ENCODE measurements at regions not wholly inside any gene's neighbourhood (a gene's known extent, or its start where the extent isn't known, plus 50 kb on each side); places are given as distances from the start of the nearest gene placed in this dataset.

- Histone ChIP-seq H3K27me3 (no peaks in the 10 kb centered on the region), H3K4me3 (no peak overlapping the region), H3K27ac (no peak overlapping the region), H3K9me3 (no peaks in the 10 kb centered on the region), H3K36me3 (no peaks in the 10 kb centered on the region), H3K4me1 (no peaks in the 10 kb centered on the region)
- no peak for TF ChIP-seq POLR2AphosphoS5 (IDR thresholded peaks at IDR 0.05; ENCODE audit: insufficient read depth in 1 of 2, low read depth in 1 of 2)
- TF ChIP-seq CTCF (IDR thresholded peaks at IDR 0.05), result no peak
- TF ChIP-seq POLR2A (IDR thresholded peaks at IDR 0.05), result no peak
- intact Hi-C loops (cut with DNase I), result loop anchor here (10.0 kb wide), 1 partner anchor 295 kb away; no protein-coding TSS in a partner anchor
- DNase-seq (ENCODE audit: extremely low spot score in 2 of 2), result no peak
These were observed 181.4 kb downstream of the MOXD1 start for GRCh38 chr6:132219901-132220300.

GRCh38 chr6:132218059-132218696, 183.1 kb downstream of the MOXD1 start:
- H3K4me1 ChIP-seq, result no peaks in the 10 kb centered on the region
- H3K9me3 ChIP-seq, result no peaks in the 10 kb centered on the region
- intact Hi-C loops (cut with DNase I), result loop anchor here (10.0 kb wide), 1 partner anchor 293 kb away; no protein-coding TSS in a partner anchor
- H3K27ac ChIP-seq, result no peak overlapping the region
- no peak for TF ChIP-seq POLR2AphosphoS5 (IDR thresholded peaks at IDR 0.05; ENCODE audit: insufficient read depth in 1 of 2, low read depth in 1 of 2)
- peak in 2 of 3 experiments; percentile 32 to 34 for TF ChIP-seq CTCF (IDR thresholded peaks at IDR 0.05)
- no peaks in the 10 kb centered on the region for H3K36me3 ChIP-seq
- no peak for DNase-seq (ENCODE audit: extremely low spot score in 2 of 2)
- no peaks in the 10 kb centered on the region for H3K27me3 ChIP-seq
- H3K4me3 ChIP-seq, result no peak overlapping the region

GRCh38 chr6:132215805-132216204, 185.5 kb downstream of the MOXD1 start:
- Histone ChIP-seq H3K27me3 (no peaks in the 10 kb centered on the region), H3K4me3 (no peak overlapping the region), H3K27ac (no peak overlapping the region), H3K36me3 (no peaks in the 10 kb centered on the region), H3K9me3 (no peaks in the 10 kb centered on the region), H3K4me1 (no peaks in the 10 kb centered on the region)
- DNase-seq (ENCODE audit: extremely low spot score in 2 of 2), result no peak
- TF ChIP-seq POLR2AphosphoS5 (IDR thresholded peaks at IDR 0.05; ENCODE audit: insufficient read depth in 1 of 2, low read depth in 1 of 2), result no peak
- no peak for TF ChIP-seq POLR2A (IDR thresholded peaks at IDR 0.05)
- no peak for TF ChIP-seq CTCF (IDR thresholded peaks at IDR 0.05)
- intact Hi-C loops (cut with DNase I), result loop anchor here (10.0 kb wide), 1 partner anchor 291 kb away; no protein-coding TSS in a partner anchor

GRCh38 chr6:132214716-132215115, 186.6 kb downstream of the MOXD1 start:
- Histone ChIP-seq H3K27me3 (no peaks in the 10 kb centered on the region), H3K36me3 (no peaks in the 10 kb centered on the region), H3K27ac (no peak overlapping the region), H3K9me3 (no peaks in the 10 kb centered on the region), H3K4me3 (no peak overlapping the region), H3K4me1 (no peaks in the 10 kb centered on the region)
- DNase-seq (ENCODE audit: extremely low spot score in 2 of 2), result no peak
- intact Hi-C loops (cut with DNase I), result loop anchor here (10.0 kb wide), 1 partner anchor 290 kb away; no protein-coding TSS in a partner anchor
- TF ChIP-seq POLR2A (IDR thresholded peaks at IDR 0.05) (no peak), CTCF (IDR thresholded peaks at IDR 0.05) (no peak), POLR2AphosphoS5 (IDR thresholded peaks at IDR 0.05; ENCODE audit: insufficient read depth in 1 of 2, low read depth in 1 of 2) (no peak)

GRCh38 chr6:132213732-132214131, 187.5 kb downstream of the MOXD1 start:
- intact Hi-C loops (cut with DNase I), result loop anchor here (10.0 kb wide), 1 partner anchor 289 kb away; no protein-coding TSS in a partner anchor
- Histone ChIP-seq H3K4me3 (no peak overlapping the region), H3K9me3 (no peaks in the 10 kb centered on the region), H3K4me1 (no peaks in the 10 kb centered on the region), H3K36me3 (no peaks in the 10 kb centered on the region), H3K27ac (no peak overlapping the region), H3K27me3 (no peaks in the 10 kb centered on the region)
- DNase-seq (ENCODE audit: extremely low spot score in 2 of 2), result no peak
- TF ChIP-seq CTCF (IDR thresholded peaks at IDR 0.05) (no peak), POLR2AphosphoS5 (IDR thresholded peaks at IDR 0.05; ENCODE audit: insufficient read depth in 1 of 2, low read depth in 1 of 2) (no peak), POLR2A (IDR thresholded peaks at IDR 0.05) (no peak)

All from vagina (tissue), 2 donors.